Body of pancreas (tissue), 4 donors: ENCODE measurements at regions not wholly inside any gene's neighbourhood (a gene's known extent, or its start where the extent isn't known, plus 50 kb on each side); places are given as distances from the start of the nearest gene placed in this dataset.

Experiments
- ATAC-seq: fragments of 150-250 bp; one replicate; pipeline ENCODE4 v1.9.1; 2016
- DNase-seq, 4 donors: peaks; one replicate each; pipeline ENCODE4 v3.0.0-alpha.2; 2019
- H3K27ac ChIP-seq, 4 donors: fragments of 200-600 bp; sonication (generic); 1 replicate in 3 of 4; 2 replicates in 1 of 4; pipeline versions ENCODE4 v1.5.1 to v1.6.1; 2016 to 2019; ENCODE audit warnings: mild to moderate bottlenecking in 1 of 4, mixed read lengths in 1 of 4, moderate library complexity in 1 of 4
- H3K27me3 ChIP-seq, 2 donors: fragments of 200-600 bp; sonication (generic); one replicate each; pipeline ENCODE4 v1.6.0; 2016; ENCODE audit warnings: mild to moderate bottlenecking in 1 of 2
- H3K36me3 ChIP-seq, 2 donors: fragments of 200-600 bp; sonication (generic); replicated peaks in 1 of 2; 2 replicates each; pipeline ENCODE4 v1.5.1; 2016; ENCODE audit warnings: low read depth in 2 of 2; ENCODE audit not compliant: insufficient read depth in 1 of 2
- H3K4me1 ChIP-seq: fragments of 200-600 bp; sonication (generic); one replicate; pipeline ENCODE4 v1.6.0; 2016
- H3K4me3 ChIP-seq, 2 donors: fragments of 200-600 bp; sonication (generic); 1 replicate in 1 of 2; 2 replicates in 1 of 2; pipeline ENCODE4 v1.5.1; 2016 to 2019
- H3K9me3 ChIP-seq, 3 donors: fragments of 200-600 bp; sonication (generic); 1 replicate in 2 of 3; 2 replicates in 1 of 3; pipeline ENCODE4 v1.5.1; 2016
- CTCF ChIP-seq, 7 experiments: fragments of 450-650 bp in 4 of 7; fragments of 200-600 bp in 3 of 7; sonication (generic) in 3 of 7; IDR thresholded peaks; one replicate each; pipeline ENCODE4 v1.5.1; 2016 to 2019; ENCODE audit warnings: antibody characterized with exemption in 7 of 7
- POLR2A ChIP-seq, 3 donors: fragments of 450-650 bp; IDR thresholded peaks; one replicate each; pipeline ENCODE4 v1.6.1; 2016; ENCODE audit warnings: antibody characterized with exemption in 3 of 3, mild to moderate bottlenecking in 2 of 3
- WGBS, 2 donors: methylation state at CpG; one replicate each; pipeline ENCODE4 v1.1.5; 2017; 5-methylcytosine and 5-hydroxymethylcytosine counted together
- intact Hi-C: fragments of 100-400 bp; cut with DNase I; formaldehyde crosslinking; loops from one replicate; pipeline ENCODE4 v1.15.1; 2023

GRCh38 chr3:146796078-146796477, 190.9 kb upstream of the PLSCR5 start:
- ATAC-seq (no peak), DNase-seq (no peak)
- Histone ChIP-seq H3K27ac (no peak overlapping the region), H3K36me3 (no peaks in the 10 kb centered on the region), H3K4me1 (no peaks in the 10 kb centered on the region), H3K9me3 (no peaks in the 10 kb centered on the region), H3K4me3 (no peak overlapping the region), H3K27me3 (no peaks in the 10 kb centered on the region)
- intact Hi-C loops = no loop called here
- WGBS, 2 donors = 31 to 40% methylated on average over 2 of the region's 2 CpGs
- no peak for TF ChIP-seq CTCF (IDR thresholded peaks at IDR 0.05)
- TF ChIP-seq POLR2A (IDR thresholded peaks at IDR 0.05) = no peak

- WGBS, 2 donors = 50 to 52% methylated on average over 2 of the region's 2 CpGs
Measured at GRCh38 chr3:146783446-146783845, 178.3 kb upstream of the PLSCR5 start.

GRCh38 chr3:146781606-146782005, 176.5 kb upstream of the PLSCR5 start:
- H3K27ac ChIP-seq = no peak overlapping the region
- no peaks in the 10 kb centered on the region for H3K4me1 ChIP-seq
- no peaks in the 10 kb centered on the region for H3K36me3 ChIP-seq
- H3K27me3 ChIP-seq = no peaks in the 10 kb centered on the region
- no peaks in the 10 kb centered on the region for H3K9me3 ChIP-seq
- intact Hi-C loops = no loop called here
- 71% methylated on average over 2 of the region's 2 CpGs for WGBS, 2 donors
- DNase-seq (no peak), ATAC-seq (no peak)
- TF ChIP-seq CTCF (IDR thresholded peaks at IDR 0.05) = no peak
- no peak for TF ChIP-seq POLR2A (IDR thresholded peaks at IDR 0.05)
- H3K4me3 ChIP-seq = no peak overlapping the region

More at GRCh38 chr3:146783446-146783845, 178.3 kb upstream of the PLSCR5 start:
- DNase-seq = no peak
- ATAC-seq = no peak
- no peaks in the 10 kb centered on the region for H3K4me1 ChIP-seq
- TF ChIP-seq POLR2A (IDR thresholded peaks at IDR 0.05) (no peak), CTCF (IDR thresholded peaks at IDR 0.05) (no peak)
- H3K4me3 ChIP-seq = no peak overlapping the region
- no peaks in the 10 kb centered on the region for H3K27me3 ChIP-seq
- H3K9me3 ChIP-seq = no peaks in the 10 kb centered on the region
- intact Hi-C loops = no loop called here
- H3K36me3 ChIP-seq = no peaks in the 10 kb centered on the region
- H3K27ac ChIP-seq = no peak overlapping the region

GRCh38 chr3:146781059-146781458, 175.9 kb upstream of the PLSCR5 start:
- WGBS, 2 donors = 58 to 65% methylated on average over 3 of the region's 3 CpGs
- intact Hi-C loops = no loop called here

More at GRCh38 chr3:146781059-146781458, 175.9 kb upstream of the PLSCR5 start:
- no peaks in the 10 kb centered on the region for H3K36me3 ChIP-seq
- ATAC-seq (no peak), DNase-seq (no peak)
- TF ChIP-seq CTCF (IDR thresholded peaks at IDR 0.05) (no peak), POLR2A (IDR thresholded peaks at IDR 0.05) (no peak)
- no peaks in the 10 kb centered on the region for H3K9me3 ChIP-seq
- no peak overlapping the region for H3K27ac ChIP-seq
- H3K27me3 ChIP-seq = no peaks in the 10 kb centered on the region
- H3K4me1 ChIP-seq = no peaks in the 10 kb centered on the region
- H3K4me3 ChIP-seq = no peak overlapping the region
